ENCODE measurements at regions not wholly inside any gene's neighbourhood (a gene's known extent, or its start where the extent isn't known, plus 50 kb on each side); places are given as distances from the start of the nearest gene placed in this dataset.
"Not testable (repeated sequence)": the region's sequence is repeated elsewhere in the genome, so short reads cannot be mapped to it uniquely, and the experiment has no call there.

DNA sequence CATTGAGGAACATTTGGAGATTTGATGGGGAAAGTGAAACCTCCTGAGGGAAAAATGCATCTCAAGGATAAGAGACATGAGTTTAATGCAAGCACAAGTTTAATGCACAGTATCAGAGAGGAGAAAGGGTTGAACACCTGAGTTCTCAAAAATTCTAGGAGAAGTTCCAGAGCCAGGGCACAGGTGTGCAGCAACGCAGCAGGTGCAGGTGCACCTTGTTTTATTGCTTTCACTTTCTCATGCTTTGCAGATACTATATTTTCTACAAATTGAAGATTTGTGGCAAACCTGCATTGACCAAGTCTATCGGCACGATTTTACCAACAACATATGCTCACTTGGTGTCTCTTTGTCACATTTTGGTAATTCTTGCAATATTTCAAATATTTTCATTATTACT, 267.6 kb upstream of the HNRNPA3 start:
- Histone ChIP-seq H3K9ac (ENCODE audit: insufficient read length) (no peak overlapping the region), H3K4me3 (no peak overlapping the region), H3K36me3 (ENCODE audit: insufficient read depth, low read length) (no peaks in the 10 kb centered on the region), H3K9me3 (ENCODE audit: low read depth, low read length) (no peaks in the 10 kb centered on the region), H3K27ac (no peak overlapping the region)
- no peak for DNase-seq (ENCODE audit: low read depth, low spot score)
- TF ChIP-seq EZH2 (IDR thresholded peaks at IDR 0.05) (no peak), FOXP2 (optimal IDR thresholded peaks at IDR 0.05; ENCODE audit: control extremely low read depth, extremely low read length, insufficient read depth) (no peak), POLR2AphosphoS5 (IDR thresholded peaks at IDR 0.05; ENCODE audit: borderline replicate concordance, low read depth, low read length) (no peak)

DNA sequence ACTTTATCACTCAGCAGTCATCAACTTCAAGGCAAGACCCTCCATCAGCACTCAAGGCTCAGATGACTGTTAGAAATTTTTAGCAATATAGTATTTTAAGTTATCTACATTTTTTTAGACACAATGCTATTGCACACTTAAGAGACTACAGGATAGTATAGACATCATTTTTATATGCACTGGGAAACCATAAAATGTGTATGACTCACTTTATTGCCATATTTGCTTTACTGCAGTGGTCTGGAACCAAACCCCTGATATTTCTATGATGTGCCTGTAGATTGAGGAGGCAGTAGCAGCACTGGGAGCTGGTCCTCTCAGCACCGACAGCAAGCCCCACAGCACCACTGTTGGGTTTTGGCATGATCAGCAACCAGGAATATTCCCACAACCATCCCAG, 264.8 kb upstream of the HNRNPA3 start:
- DNase-seq (ENCODE audit: low read depth, low spot score), result no peak
- H3K27ac ChIP-seq, result no peak overlapping the region
- TF ChIP-seq EZH2 (IDR thresholded peaks at IDR 0.05) (no peak), POLR2AphosphoS5 (IDR thresholded peaks at IDR 0.05; ENCODE audit: borderline replicate concordance, low read depth, low read length) (no peak), FOXP2 (optimal IDR thresholded peaks at IDR 0.05; ENCODE audit: control extremely low read depth, extremely low read length, insufficient read depth) (no peak)
- no peak overlapping the region for H3K4me3 ChIP-seq
- no peaks in the 10 kb centered on the region; the same call in 1 of the 2 replicates for H3K9me3 ChIP-seq (ENCODE audit: low read depth, low read length)
- no peak overlapping the region for H3K9ac ChIP-seq (ENCODE audit: insufficient read length)
- H3K36me3 ChIP-seq (ENCODE audit: insufficient read depth, low read length), result no peaks in the 10 kb centered on the region

DNA sequence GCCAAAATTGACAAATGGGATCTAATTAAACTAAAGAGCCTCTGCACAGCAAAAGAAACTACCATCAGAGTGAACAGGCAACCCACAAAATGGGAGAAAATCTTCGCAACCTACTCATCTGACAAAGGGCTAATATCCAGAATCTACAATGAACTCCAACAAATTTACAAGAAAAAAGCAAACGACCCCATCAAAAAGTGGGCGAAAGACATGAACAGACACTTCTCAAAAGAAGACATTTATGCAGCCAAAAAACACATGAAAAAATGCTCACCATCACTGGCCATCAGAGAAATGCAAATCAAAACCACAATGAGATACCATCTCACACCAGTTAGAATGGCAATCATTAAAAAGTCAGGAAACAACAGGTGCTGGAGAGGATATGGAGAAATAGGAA, 261.4 kb upstream of the HNRNPA3 start:
- H3K36me3 ChIP-seq (ENCODE audit: insufficient read depth, low read length); H3K4me3 ChIP-seq; DNase-seq (ENCODE audit: low read depth, low spot score); H3K27ac ChIP-seq; H3K9me3 ChIP-seq (ENCODE audit: low read depth, low read length); H3K9ac ChIP-seq (ENCODE audit: insufficient read length): not testable (repeated sequence)

DNA sequence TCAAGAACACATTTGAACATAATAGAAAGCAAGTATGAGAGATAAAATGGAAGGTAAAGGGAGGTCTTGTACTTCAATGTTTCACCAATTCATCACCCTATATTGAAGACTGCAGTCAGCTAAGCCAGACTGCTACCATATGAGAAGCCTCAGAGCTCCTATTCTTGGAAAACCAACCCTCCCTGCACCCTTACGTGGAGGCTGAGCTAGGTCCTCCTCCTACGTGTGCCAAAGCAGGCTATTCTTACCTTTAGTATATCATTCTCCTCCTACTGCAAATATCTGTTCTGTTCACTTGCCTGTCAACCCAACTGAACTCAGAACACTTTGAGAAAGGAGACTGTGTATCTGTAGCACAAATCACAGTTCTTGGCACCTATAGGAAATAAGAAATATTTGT, 255.8 kb upstream of the HNRNPA3 start:
- no peaks in the 10 kb centered on the region for H3K36me3 ChIP-seq (ENCODE audit: insufficient read depth, low read length)
- no peak overlapping the region for H3K27ac ChIP-seq
- TF ChIP-seq POLR2AphosphoS5 (IDR thresholded peaks at IDR 0.05; ENCODE audit: borderline replicate concordance, low read depth, low read length) (no peak), FOXP2 (optimal IDR thresholded peaks at IDR 0.05; ENCODE audit: control extremely low read depth, extremely low read length, insufficient read depth) (no peak)
- no peak overlapping the region for H3K9ac ChIP-seq (ENCODE audit: insufficient read length)
- no peak overlapping the region for H3K4me3 ChIP-seq
- no peak for DNase-seq (ENCODE audit: low read depth, low spot score)
- no peaks in the 10 kb centered on the region for H3K9me3 ChIP-seq (ENCODE audit: low read depth, low read length)

DNA sequence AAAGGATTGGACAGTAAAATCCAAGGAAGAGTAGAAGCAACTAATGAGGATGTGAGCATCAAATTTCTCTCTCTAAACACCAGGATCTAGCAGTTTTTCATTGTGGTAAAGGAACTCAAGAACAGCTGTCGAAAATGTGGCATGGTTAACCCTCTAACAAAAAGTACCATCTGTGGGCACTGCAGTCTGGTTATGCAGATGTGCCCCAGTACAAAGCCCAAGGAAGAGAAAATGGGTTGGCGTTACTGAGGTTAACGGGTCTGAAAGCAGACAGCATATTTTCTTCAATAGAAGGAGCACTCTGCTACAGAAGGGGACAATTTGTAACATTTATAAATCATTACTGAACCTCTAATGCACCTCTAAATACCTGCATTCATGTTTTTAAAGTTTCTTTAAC, 253.0 kb upstream of the HNRNPA3 start:
- H3K27ac ChIP-seq, result no peak overlapping the region
- no peak overlapping the region for H3K9ac ChIP-seq (ENCODE audit: insufficient read length)
- TF ChIP-seq FOXP2 (optimal IDR thresholded peaks at IDR 0.05; ENCODE audit: control extremely low read depth, extremely low read length, insufficient read depth), result no peak
- no peak for TF ChIP-seq EZH2 (IDR thresholded peaks at IDR 0.05)
- no peak for TF ChIP-seq POLR2AphosphoS5 (IDR thresholded peaks at IDR 0.05; ENCODE audit: borderline replicate concordance, low read depth, low read length)
- no peaks in the 10 kb centered on the region for H3K36me3 ChIP-seq (ENCODE audit: insufficient read depth, low read length)
- H3K4me3 ChIP-seq, result no peak overlapping the region
- no peaks in the 10 kb centered on the region for H3K9me3 ChIP-seq (ENCODE audit: low read depth, low read length)
- no peak for DNase-seq (ENCODE audit: low read depth, low spot score)

DNA sequence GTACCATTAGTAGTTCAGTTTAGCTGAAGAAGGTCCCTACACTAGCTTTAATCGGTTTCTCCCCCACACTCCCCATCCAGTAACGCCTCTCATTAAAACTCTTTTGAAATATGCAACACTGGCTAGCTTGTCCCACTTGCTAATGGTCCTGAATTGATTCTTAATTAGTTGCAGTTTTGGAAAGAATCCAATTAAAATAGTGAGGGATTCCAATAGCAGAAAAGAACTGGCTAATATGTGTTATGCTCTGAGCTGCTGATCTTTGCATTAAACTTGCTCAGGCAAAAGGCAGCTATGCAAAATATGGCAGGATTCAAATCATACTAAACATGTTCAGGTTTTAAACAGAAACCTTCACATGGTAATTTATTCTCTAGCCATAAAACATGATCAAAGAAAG, 252.5 kb upstream of the HNRNPA3 start:
- H3K27ac ChIP-seq, result no peak overlapping the region
- no peak for TF ChIP-seq FOXP2 (optimal IDR thresholded peaks at IDR 0.05; ENCODE audit: control extremely low read depth, extremely low read length, insufficient read depth)
- no peak for TF ChIP-seq EZH2 (IDR thresholded peaks at IDR 0.05)
- TF ChIP-seq POLR2AphosphoS5 (IDR thresholded peaks at IDR 0.05; ENCODE audit: borderline replicate concordance, low read depth, low read length), result no peak
- H3K36me3 ChIP-seq (ENCODE audit: insufficient read depth, low read length), result no peaks in the 10 kb centered on the region
- DNase-seq (ENCODE audit: low read depth, low spot score), result no peak
- H3K9ac ChIP-seq (ENCODE audit: insufficient read length), result no peak overlapping the region
- H3K4me3 ChIP-seq, result no peak overlapping the region
- H3K9me3 ChIP-seq (ENCODE audit: low read depth, low read length), result no peaks in the 10 kb centered on the region

DNA sequence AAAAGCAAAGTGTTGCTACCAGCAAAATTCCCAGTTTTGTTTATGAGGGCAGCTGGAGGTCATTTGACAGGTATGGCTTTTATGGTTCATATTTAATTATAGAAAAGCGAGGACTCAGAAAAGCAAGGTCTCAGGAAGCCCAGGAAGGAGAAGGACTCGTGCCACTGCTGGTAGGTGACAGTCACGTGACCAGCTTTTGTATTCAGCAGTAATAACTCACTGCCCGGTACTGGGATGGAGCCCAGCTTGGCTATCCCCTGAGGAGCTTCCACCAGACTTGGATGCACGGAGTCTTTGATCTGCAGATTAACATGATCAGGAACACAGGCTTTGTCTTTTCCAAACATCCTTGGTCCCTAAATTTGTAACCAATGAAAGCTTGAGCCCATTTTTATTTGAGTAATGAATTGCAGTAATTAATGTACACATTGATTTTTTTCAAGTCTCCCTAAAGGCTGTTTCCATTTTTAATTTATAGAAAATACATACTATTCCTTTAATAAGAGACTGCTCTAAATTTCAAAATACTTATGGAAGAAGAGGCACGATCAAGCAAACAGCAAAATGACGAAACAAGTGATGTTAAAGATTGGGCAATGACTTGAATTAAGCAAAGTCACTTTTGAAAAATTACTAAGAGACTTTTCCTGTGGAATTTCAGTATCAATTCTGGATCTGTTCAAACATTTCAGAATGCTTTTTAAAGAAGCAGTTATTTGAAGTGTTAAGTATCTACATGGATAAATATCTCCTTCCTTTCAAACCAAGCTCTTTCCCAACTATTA, 251.7 kb upstream of the HNRNPA3 start:
- no peak for TF ChIP-seq POLR2AphosphoS5 (IDR thresholded peaks at IDR 0.05; ENCODE audit: borderline replicate concordance, low read depth, low read length)
- no peak for TF ChIP-seq FOXP2 (optimal IDR thresholded peaks at IDR 0.05; ENCODE audit: control extremely low read depth, extremely low read length, insufficient read depth)
- no peak for TF ChIP-seq EZH2 (IDR thresholded peaks at IDR 0.05)
- no peak overlapping the region for H3K27ac ChIP-seq
- no peak overlapping the region for H3K9ac ChIP-seq (ENCODE audit: insufficient read length)
- DNase-seq (ENCODE audit: low read depth, low spot score), result no peak
- H3K36me3 ChIP-seq (ENCODE audit: insufficient read depth, low read length), result no peaks in the 10 kb centered on the region
- H3K9me3 ChIP-seq (ENCODE audit: low read depth, low read length), result no peaks in the 10 kb centered on the region
- no peak overlapping the region for H3K4me3 ChIP-seq

DNA sequence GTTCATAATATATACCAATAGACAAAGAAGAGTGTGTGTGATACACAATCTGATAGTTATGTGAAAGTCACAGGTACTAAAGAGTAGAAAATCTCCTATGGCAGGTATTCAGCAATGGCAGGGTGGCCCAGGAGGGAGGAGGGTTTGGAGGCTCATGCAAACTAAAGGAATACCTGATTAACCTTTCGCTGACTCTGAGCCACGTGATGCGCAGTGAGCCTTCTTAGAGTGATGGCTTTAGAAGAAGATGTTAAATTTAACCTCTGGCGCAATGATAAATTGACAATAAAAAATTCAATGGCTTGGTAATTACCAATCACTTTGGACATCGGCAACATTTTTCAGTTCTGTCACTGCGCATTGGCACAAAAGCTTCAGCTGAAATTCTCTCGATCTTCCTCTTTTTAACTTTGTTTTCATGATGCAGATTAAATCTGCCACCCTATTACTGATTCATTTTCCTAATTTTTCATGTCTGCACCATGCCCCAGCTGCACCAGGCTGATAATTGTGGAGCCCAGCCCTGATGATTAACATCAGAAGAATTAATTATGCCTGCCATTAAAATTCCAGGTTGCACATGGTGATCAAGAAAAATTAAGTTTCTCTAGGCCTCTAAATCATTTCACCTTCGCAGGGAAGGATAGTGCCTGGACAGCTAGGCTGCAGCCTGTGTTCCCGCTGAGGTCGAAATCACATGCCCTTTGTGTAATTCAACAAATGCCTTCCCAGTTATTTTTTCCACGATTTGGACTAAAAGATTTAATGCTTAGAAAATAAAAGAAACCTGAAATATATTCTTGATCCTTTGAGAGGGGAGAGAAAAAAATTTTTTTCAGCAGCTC, 250.6 kb upstream of the HNRNPA3 start:
- H3K27ac ChIP-seq, result no peak overlapping the region
- H3K9me3 ChIP-seq (ENCODE audit: low read depth, low read length), result no peaks in the 10 kb centered on the region
- TF ChIP-seq EZH2 (IDR thresholded peaks at IDR 0.05) (no peak), FOXP2 (optimal IDR thresholded peaks at IDR 0.05; ENCODE audit: control extremely low read depth, extremely low read length, insufficient read depth) (no peak), POLR2AphosphoS5 (IDR thresholded peaks at IDR 0.05; ENCODE audit: borderline replicate concordance, low read depth, low read length) (no peak)
- H3K4me3 ChIP-seq, result no peak overlapping the region
- no peaks in the 10 kb centered on the region for H3K36me3 ChIP-seq (ENCODE audit: insufficient read depth, low read length)
- no peak for DNase-seq (ENCODE audit: low read depth, low spot score)
- H3K9ac ChIP-seq (ENCODE audit: insufficient read length), result no peak overlapping the region
